ENCODE measurements at regions not wholly inside any gene's neighbourhood (a gene's known extent, or its start where the extent isn't known, plus 50 kb on each side); places are given as distances from the start of the nearest gene placed in this dataset.

DNA sequence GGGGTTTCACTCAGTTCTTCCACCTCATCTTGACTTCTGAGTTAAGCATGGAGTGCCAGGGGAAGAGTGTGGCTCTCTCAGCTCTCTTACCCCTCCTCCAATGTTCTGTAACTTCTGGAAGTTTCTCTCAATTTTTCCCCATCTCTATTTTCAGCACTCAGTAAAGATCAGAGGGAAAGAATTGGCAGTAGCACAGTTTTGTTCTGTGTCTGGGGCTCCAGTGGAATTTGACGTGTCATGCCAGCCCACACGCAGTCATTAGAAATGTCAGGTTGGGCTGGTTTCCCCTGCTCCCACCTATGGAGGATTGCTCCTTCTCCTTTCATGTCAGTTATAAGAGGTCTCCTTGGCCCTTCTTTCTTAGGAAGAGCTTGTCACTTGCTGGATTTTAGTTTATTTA is 104.6 kb upstream of the COL3A1 start:
- TF ChIP-seq, protein P1, sequence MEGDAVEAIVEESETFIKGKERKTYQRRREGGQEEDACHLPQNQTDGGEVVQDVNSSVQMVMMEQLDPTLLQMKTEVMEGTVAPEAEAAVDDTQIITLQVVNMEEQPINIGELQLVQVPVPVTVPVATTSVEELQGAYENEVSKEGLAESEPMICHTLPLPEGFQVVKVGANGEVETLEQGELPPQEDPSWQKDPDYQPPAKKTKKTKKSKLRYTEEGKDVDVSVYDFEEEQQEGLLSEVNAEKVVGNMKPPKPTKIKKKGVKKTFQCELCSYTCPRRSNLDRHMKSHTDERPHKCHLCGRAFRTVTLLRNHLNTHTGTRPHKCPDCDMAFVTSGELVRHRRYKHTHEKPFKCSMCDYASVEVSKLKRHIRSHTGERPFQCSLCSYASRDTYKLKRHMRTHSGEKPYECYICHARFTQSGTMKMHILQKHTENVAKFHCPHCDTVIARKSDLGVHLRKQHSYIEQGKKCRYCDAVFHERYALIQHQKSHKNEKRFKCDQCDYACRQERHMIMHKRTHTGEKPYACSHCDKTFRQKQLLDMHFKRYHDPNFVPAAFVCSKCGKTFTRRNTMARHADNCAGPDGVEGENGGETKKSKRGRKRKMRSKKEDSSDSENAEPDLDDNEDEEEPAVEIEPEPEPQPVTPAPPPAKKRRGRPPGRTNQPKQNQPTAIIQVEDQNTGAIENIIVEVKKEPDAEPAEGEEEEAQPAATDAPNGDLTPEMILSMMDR (conservative IDR thresholded peaks at IDR 0.05) = no peak
- no peak for TF ChIP-seq EZH2 (IDR thresholded peaks at IDR 0.05; ENCODE audit: low read depth)
